WTC11 (cell line): ENCODE measurements at regions not wholly inside any gene's neighbourhood (a gene's known extent, or its start where the extent isn't known, plus 50 kb on each side); places are given as distances from the start of the nearest gene placed in this dataset.
"Not testable (repeated sequence)": the region's sequence is repeated elsewhere in the genome, so short reads cannot be mapped to it uniquely, and the experiment has no call there.

ENCODE experiments used
- ATAC-seq: fragments of 200-7000 bp; cut with Tn5 transposase; 2 replicates; pipeline ENCODE4 v1.10.0; 2021; ENCODE audit warnings: mild to moderate bottlenecking, moderate library complexity
- CTCF ChIA-PET: fragments of 300-600 bp; sonication (Branson Sonifier 250); formaldehyde crosslinking; loops from one replicate; lab custom pipeline; 2021; ENCODE audit warnings: antibody characterized with exemption; lab: Charles Lee
- POLR2A ChIA-PET: fragments of 350-600 bp; sonication (Branson Sonifier 250); formaldehyde crosslinking; loops from one replicate; lab custom pipeline; 2021; ENCODE audit warnings: antibody characterized with exemption; lab: Charles Lee
- DNase-seq: peaks from one replicate; pipeline ENCODE4 v3.0.0; 2021; ENCODE audit warnings: low spot score
- H3K27ac Mint-ChIP-seq: 2 replicates; pipeline ENCODE4 v1.8.0; 2021; ENCODE audit warnings: mixed read lengths
- H3K27me3 Mint-ChIP-seq: 2 replicates; pipeline ENCODE4 v1.8.0; 2021; ENCODE audit warnings: low read depth, mild to moderate bottlenecking, moderate library complexity, mixed read lengths
- H3K36me3 Mint-ChIP-seq: 2 replicates; pipeline ENCODE4 v1.8.0; 2021; ENCODE audit warnings: mixed read lengths
- H3K4me1 Mint-ChIP-seq: 2 replicates; pipeline ENCODE4 v1.8.0; 2022; ENCODE audit warnings: mixed read lengths
- H3K4me3 Mint-ChIP-seq: 2 replicates; pipeline ENCODE4 v1.8.0; 2021; ENCODE audit warnings: mild to moderate bottlenecking, moderate library complexity, mixed read lengths
- H3K9me3 Mint-ChIP-seq: 2 replicates; pipeline ENCODE4 v1.8.0; 2021; ENCODE audit warnings: mixed read lengths
- AFF4 ChIP-seq: sonication (generic); formaldehyde crosslinking; IDR thresholded peaks from 2 replicates; pipeline ENCODE4 v1.8.1; 2023; ENCODE audit warnings: mild to moderate bottlenecking, missing genetic modification reagents, borderline replicate concordance
- ELF4 ChIP-seq: sonication (generic); formaldehyde crosslinking; IDR thresholded peaks from 2 replicates; pipeline ENCODE4 v1.8.1; 2022; ENCODE audit warnings: low read depth, mild to moderate bottlenecking, moderate library complexity, missing genetic modification reagents
- ERG ChIP-seq: fragments of 250-450 bp; sonication (Bioruptor Pico); IDR thresholded peaks from 2 replicates; pipeline ENCODE4 v1.8.0; 2021; ENCODE audit warnings: mild to moderate bottlenecking
- HMGA2 ChIP-seq: fragments of 250-450 bp; sonication (Bioruptor Pico); IDR thresholded peaks from 2 replicates; pipeline ENCODE4 v1.4.0; 2021; ENCODE audit warnings: mild to moderate bottlenecking, moderate library complexity
- JAZF1 ChIP-seq: fragments of 250-450 bp; sonication (Bioruptor Pico); IDR thresholded peaks from 2 replicates; pipeline ENCODE4 v1.9.0; 2021; ENCODE audit warnings: moderate library complexity, mild to moderate bottlenecking, inconsistent platforms
- JUN ChIP-seq: sonication (generic); formaldehyde crosslinking; IDR thresholded peaks from 2 replicates; pipeline ENCODE4 v1.8.0; 2023; ENCODE audit warnings: mild to moderate bottlenecking, missing genetic modification reagents
- NFYB ChIP-seq: sonication (generic); formaldehyde crosslinking; conservative IDR thresholded peaks from 2 replicates; pipeline ENCODE4 v1.8.0; 2022; ENCODE audit warnings: low read depth, missing genetic modification reagents
- SMAD3 ChIP-seq: sonication (generic); formaldehyde crosslinking; IDR thresholded peaks from 2 replicates; pipeline ENCODE4 v1.8.0; 2022; ENCODE audit warnings: missing genetic modification reagents, mild to moderate bottlenecking, borderline replicate concordance
- SMAD4 ChIP-seq: sonication (generic); formaldehyde crosslinking; IDR thresholded peaks from 2 replicates; pipeline ENCODE4 v1.8.0; 2022; ENCODE audit warnings: mild to moderate bottlenecking, missing genetic modification reagents
- SOX15 ChIP-seq: fragments of 250-450 bp; sonication (Bioruptor Pico); IDR thresholded peaks from 2 replicates; pipeline ENCODE4 v1.9.0; 2021; ENCODE audit warnings: mild to moderate bottlenecking
- USF1 ChIP-seq: sonication (generic); formaldehyde crosslinking; IDR thresholded peaks from 2 replicates; pipeline ENCODE4 v1.8.0; 2022; ENCODE audit warnings: mild to moderate bottlenecking, missing genetic modification reagents
- ZNF281 ChIP-seq: sonication (generic); formaldehyde crosslinking; IDR thresholded peaks from 2 replicates; pipeline ENCODE4 v1.8.0; 2023; ENCODE audit warnings: mild to moderate bottlenecking, missing genetic modification reagents
- ZNF396 ChIP-seq: fragments of 250-450 bp; sonication (Bioruptor Pico); IDR thresholded peaks from 2 replicates; pipeline ENCODE4 v1.8.0; 2021; ENCODE audit warnings: mild to moderate bottlenecking, moderate library complexity, borderline replicate concordance
- ZNF671 ChIP-seq: fragments of 250-450 bp; sonication (Bioruptor Pico); IDR thresholded peaks from 2 replicates; pipeline ENCODE4 v1.8.0; 2021; ENCODE audit warnings: mild to moderate bottlenecking
- ZSCAN18 ChIP-seq: fragments of 250-450 bp; sonication (Bioruptor Pico); IDR thresholded peaks from 2 replicates; pipeline ENCODE4 v2.1.2; 2022; ENCODE audit warnings: mild to moderate bottlenecking, moderate library complexity

- Mint-ChIP-seq H3K4me3 (no peak overlapping the region), H3K27ac (no peak overlapping the region), H3K27me3 (no peaks in the 10 kb centered on the region), H3K4me1 (peaks cover 8% of the 10 kb centered on the region), H3K36me3 (peaks cover 5% of the 10 kb centered on the region; the same call in 1 of the 2 replicates), H3K9me3 (peaks cover 12% of the 10 kb centered on the region)
- DNase-seq (no peak), ATAC-seq (peak; percentile 26; the same call in 1 of the 2 replicates)
- ChIA-PET POLR2A (no interaction called here), CTCF (no interaction called here)
- no peak for TF ChIP-seq ZNF281 (CRISPR knock-in tag)
- no peak for TF ChIP-seq ERG (CRISPR knock-in tag)
- no peak for TF ChIP-seq JAZF1 (CRISPR knock-in tag)
- TF ChIP-seq AFF4 (CRISPR knock-in tag) = no peak
- TF ChIP-seq HMGA2 (CRISPR knock-in tag) = no peak
- no peak for TF ChIP-seq SMAD3 (CRISPR knock-in tag)
- TF ChIP-seq ELF4 (CRISPR knock-in tag) = no peak
- TF ChIP-seq SMAD4 = no peak
- no peak for TF ChIP-seq USF1 (CRISPR knock-in tag)
- no peak for TF ChIP-seq ZSCAN18 (CRISPR knock-in tag)
Measured at GRCh38 chr18:60180671-60181070, 191.9 kb downstream of the MC4R start.

- DNase-seq, H3K4me3 Mint-ChIP-seq, POLR2A ChIA-PET, H3K27me3 Mint-ChIP-seq, H3K36me3 Mint-ChIP-seq, CTCF ChIA-PET, H3K27ac Mint-ChIP-seq, ATAC-seq, H3K4me1 Mint-ChIP-seq: not testable (repeated sequence)
- TF ChIP-seq NFYB (CRISPR knock-in tag) = peak; percentile 47
- H3K9me3 Mint-ChIP-seq = peaks cover 12% of the 10 kb centered on the region
Measured at GRCh38 chr18:60178224-60178623, 194.4 kb downstream of the MC4R start.

- H3K4me3 Mint-ChIP-seq = no peak overlapping the region
- no peaks in the 10 kb centered on the region for H3K27me3 Mint-ChIP-seq
- TF ChIP-seq AFF4 (CRISPR knock-in tag) = no peak
- TF ChIP-seq ZNF396 = no peak
- TF ChIP-seq SOX15 (CRISPR knock-in tag) = no peak
- TF ChIP-seq ZNF671 (CRISPR knock-in tag) = no peak
- TF ChIP-seq JUN (CRISPR knock-in tag) = no peak
- ATAC-seq = no peak
- DNase-seq = no peak
- ChIA-PET POLR2A (no interaction called here), CTCF (no interaction called here)
- no peak overlapping the region for H3K27ac Mint-ChIP-seq
- H3K9me3 Mint-ChIP-seq = peaks cover 12% of the 10 kb centered on the region
- H3K36me3 Mint-ChIP-seq = peaks cover 5% of the 10 kb centered on the region; the same call in 1 of the 2 replicates
- H3K4me1 Mint-ChIP-seq = no peaks in the 10 kb centered on the region
Measured at GRCh38 chr18:60176259-60176658, 196.3 kb downstream of the MC4R start.
